H9 (cell line): ENCODE measurements at regions not wholly inside any gene's neighbourhood (a gene's known extent, or its start where the extent isn't known, plus 50 kb on each side); places are given as distances from the start of the nearest gene placed in this dataset.

ENCODE experiments used
- DNase-seq: peaks from one replicate; pipeline ENCODE4 v3.0.0-alpha.2; 2017
- H2AFZ ChIP-seq: one replicate; pipeline ENCODE4 v1.6.1; 2013; ENCODE audit warnings: mild to moderate bottlenecking, low read length, control low read depth, moderate library complexity
- H2AK5ac ChIP-seq: 2 replicates; pipeline ENCODE4 v1.6.1; 2013; ENCODE audit warnings: low read length, control low read depth, mixed read lengths; ENCODE audit not compliant: insufficient read length
- H2BK120ac ChIP-seq: one replicate; pipeline ENCODE4 v1.6.1; 2013; ENCODE audit warnings: low read depth, mild to moderate bottlenecking, low read length, control low read depth, inconsistent platforms; ENCODE audit not compliant: poor library complexity, severe bottlenecking
- H2BK12ac ChIP-seq: 2 replicates; pipeline ENCODE4 v1.6.1; 2013; ENCODE audit warnings: low read length, control low read depth, mixed read lengths, low read depth; ENCODE audit not compliant: insufficient read length
- H2BK15ac ChIP-seq: 2 replicates; pipeline ENCODE4 v1.6.1; 2013; ENCODE audit warnings: low read depth, low read length, control low read depth
- H2BK20ac ChIP-seq: one replicate; pipeline ENCODE4 v1.6.1; 2013; ENCODE audit warnings: low read depth, mild to moderate bottlenecking, low read length, control low read depth, inconsistent platforms; ENCODE audit not compliant: poor library complexity, severe bottlenecking
- H2BK5ac ChIP-seq: 2 replicates; pipeline ENCODE4 v1.6.1; 2013; ENCODE audit warnings: low read length, control low read depth, mixed read lengths; ENCODE audit not compliant: insufficient read length
- H3K14ac ChIP-seq: 2 replicates; pipeline ENCODE4 v1.6.1; 2013; ENCODE audit warnings: low read length, control low read depth; ENCODE audit not compliant: insufficient read depth
- H3K18ac ChIP-seq: 2 replicates; pipeline ENCODE4 v1.6.1; 2013; ENCODE audit warnings: low read depth, mild to moderate bottlenecking, mixed read lengths, low read length, control low read depth; ENCODE audit not compliant: insufficient read length
- H3K23ac ChIP-seq: 2 replicates; pipeline ENCODE4 v1.6.1; 2013; ENCODE audit warnings: low read length, control low read depth, mixed read lengths, low read depth; ENCODE audit not compliant: insufficient read length
- H3K23me2 ChIP-seq: 2 replicates; pipeline ENCODE4 v1.6.1; 2013; ENCODE audit warnings: low read depth, mild to moderate bottlenecking, mixed read lengths, low read length, control low read depth; ENCODE audit not compliant: insufficient read length, poor library complexity, severe bottlenecking
- H3K27ac ChIP-seq: 2 replicates; pipeline ENCODE4 v1.5.1; 2013; ENCODE audit warnings: low read length, control low read depth, mixed read lengths, low read depth; ENCODE audit not compliant: insufficient read length
- H3K27me3 ChIP-seq: 2 replicates; pipeline ENCODE4 v1.6.1; 2013; ENCODE audit warnings: low read length, control low read depth, inconsistent platforms; ENCODE audit not compliant: insufficient read depth
- H3K4ac ChIP-seq: 2 replicates; pipeline ENCODE4 v1.6.1; 2013; ENCODE audit warnings: low read depth, mild to moderate bottlenecking, control low read depth, inconsistent platforms, low read length, moderate library complexity
- H3K4me1 ChIP-seq: 2 replicates; pipeline ENCODE4 v1.6.1; 2013; ENCODE audit warnings: low read length, control low read depth, inconsistent platforms; ENCODE audit not compliant: insufficient read depth
- H3K4me2 ChIP-seq: 2 replicates; pipeline ENCODE4 v1.6.1; 2013; ENCODE audit warnings: low read length, control low read depth, mixed read lengths; ENCODE audit not compliant: insufficient read length, insufficient read depth
- H3K56ac ChIP-seq: 2 replicates; pipeline ENCODE4 v1.6.1; 2013; ENCODE audit warnings: low read depth, mild to moderate bottlenecking, mixed read lengths, low read length, control low read depth; ENCODE audit not compliant: insufficient read length
- H3K79me1 ChIP-seq: 2 replicates; pipeline ENCODE4 v1.6.1; 2013; ENCODE audit warnings: low read depth, mild to moderate bottlenecking, moderate library complexity, low read length, control low read depth, inconsistent platforms; ENCODE audit not compliant: insufficient read depth, poor library complexity, severe bottlenecking
- H3K79me2 ChIP-seq: 2 replicates; pipeline ENCODE4 v1.6.1; 2013; ENCODE audit warnings: low read length, control low read depth, inconsistent platforms; ENCODE audit not compliant: insufficient read depth
- H3K9ac ChIP-seq: 2 replicates; pipeline ENCODE4 v1.6.1; 2013; ENCODE audit warnings: low read length, control low read depth, mixed read lengths; ENCODE audit not compliant: insufficient read length; ENCODE audit errors: extremely low read depth
- H3K9me3 ChIP-seq: one replicate; pipeline ENCODE4 v1.6.1; 2013; ENCODE audit warnings: low read depth, low read length, inconsistent platforms; ENCODE audit not compliant: control insufficient read depth
- H3T11ph ChIP-seq: one replicate; pipeline ENCODE4 v1.6.1; 2013; ENCODE audit warnings: mild to moderate bottlenecking, low read length, control low read depth, inconsistent platforms
- H4K20me1 ChIP-seq: one replicate; pipeline ENCODE4 v1.6.1; 2013; ENCODE audit not compliant: control insufficient read depth, insufficient read length, insufficient read depth
- H4K5ac ChIP-seq: 2 replicates; pipeline ENCODE4 v1.6.1; 2013; ENCODE audit warnings: low read depth, mild to moderate bottlenecking, mixed read lengths, low read length, control low read depth; ENCODE audit not compliant: insufficient read length
- H4K8ac ChIP-seq: replicated peaks from 2 replicates; pipeline ENCODE4 v1.6.1; 2013; ENCODE audit warnings: low read length, control low read depth, mixed read lengths, low read depth; ENCODE audit not compliant: insufficient read length
- H4K91ac ChIP-seq: 2 replicates; pipeline ENCODE4 v1.6.1; 2013; ENCODE audit warnings: low read depth, mild to moderate bottlenecking, moderate library complexity, mixed read lengths, low read length, control low read depth; ENCODE audit not compliant: insufficient read length
- H3K27ac Mint-ChIP-seq, 3 experiments: 2 replicates in 2 of 3; 3 replicates in 1 of 3; pipeline ENCODE4 v1.8.0; 2020 to 2021; ENCODE audit warnings: mixed read lengths in 3 of 3, mild to moderate bottlenecking in 1 of 3, moderate library complexity in 1 of 3
- H3K27me3 Mint-ChIP-seq: 2 replicates; pipeline ENCODE4 v1.8.0; 2021; ENCODE audit warnings: low read depth, mild to moderate bottlenecking, moderate library complexity, mixed read lengths
- H3K36me3 Mint-ChIP-seq, 3 experiments: 2 replicates in 2 of 3; 3 replicates in 1 of 3; pipeline ENCODE4 v1.8.0; 2020 to 2021; ENCODE audit warnings: low read depth in 3 of 3, mixed read lengths in 3 of 3; ENCODE audit not compliant: insufficient read depth in 1 of 3
- H3K4me1 Mint-ChIP-seq, 2 experiments: 2 replicates each; pipeline ENCODE4 v1.8.0; 2020; ENCODE audit warnings: mixed read lengths in 2 of 2
- H3K4me3 Mint-ChIP-seq, 2 experiments: 2 replicates in 1 of 2; 3 replicates in 1 of 2; pipeline ENCODE4 v1.8.0; 2020 to 2021; ENCODE audit warnings: mild to moderate bottlenecking in 2 of 2, mixed read lengths in 2 of 2, moderate library complexity in 1 of 2
- H3K9me3 Mint-ChIP-seq, 2 experiments: 2 replicates in 1 of 2; 3 replicates in 1 of 2; pipeline ENCODE4 v1.8.0; 2020; ENCODE audit warnings: mild to moderate bottlenecking in 2 of 2, mixed read lengths in 2 of 2, moderate library complexity in 1 of 2
- CTCF ChIP-seq: fragments of 200-600 bp; sonication (generic); conservative IDR thresholded peaks from 3 replicates; pipeline ENCODE4 v1.8.0; 2021; ENCODE audit warnings: antibody characterized with exemption, mild to moderate bottlenecking
- WGBS: extraction: QIAGEN DNeasy Blood & Tissue Kit; methylation state at CpG from one replicate; pipeline ENCODE4 v1.1.7; 2013; ENCODE audit warnings: missing lambda C conversion rate, low lambda C conversion rate, mixed read lengths; ENCODE audit not compliant: insufficient read length; ENCODE audit errors: extremely low coverage; 5-methylcytosine and 5-hydroxymethylcytosine counted together

- Histone ChIP-seq H3K79me1 (no peaks in the 10 kb centered on the region), H3K56ac (no peak overlapping the region), H3K4me1 (no peaks in the 10 kb centered on the region), H3K14ac (no peak overlapping the region), H3K9ac (no peak overlapping the region), H2BK5ac (no peak overlapping the region), H4K8ac (no peak overlapping the region), H3T11ph (no peak overlapping the region), H2BK120ac (no peak overlapping the region), H2AK5ac (no peak overlapping the region), H4K20me1 (no peaks in the 10 kb centered on the region), H4K5ac (no peak overlapping the region), H3K23ac (no peak overlapping the region), H3K4me2 (no peak overlapping the region), H3K4ac (no peak overlapping the region), H2BK20ac (no peak overlapping the region), H3K18ac (no peak overlapping the region), H3K79me2 (no peaks in the 10 kb centered on the region), H4K91ac (no peak overlapping the region), H2AFZ (no peak overlapping the region), H2BK15ac (no peak overlapping the region), H3K27ac (no peak overlapping the region), H2BK12ac (no peak overlapping the region), H3K23me2 (no peaks in the 10 kb centered on the region), H3K27me3 (no peaks in the 10 kb centered on the region), H3K9me3 (no peaks in the 10 kb centered on the region)
- peaks cover 1 to 8% (median 6%) of the 10 kb centered on the region in 3 experiments; a peak in 6 of 7 replicates for H3K36me3 Mint-ChIP-seq
- no peak overlapping the region for H3K4me3 Mint-ChIP-seq
- no peaks in the 10 kb centered on the region for H3K27me3 Mint-ChIP-seq
- H3K9me3 Mint-ChIP-seq, result peaks cover 6 to 8% of the 10 kb centered on the region in 2 experiments
- no peak overlapping the region for H3K27ac Mint-ChIP-seq
- no CpG with 5 or more reads among the region's 2 CpGs for WGBS
- DNase-seq, result no peak
- no peaks in the 10 kb centered on the region for H3K4me1 Mint-ChIP-seq
- TF ChIP-seq CTCF, result no peak
Observed at GRCh38 chr5:114838937-114839336, 330.8 kb downstream of the TRIM36 start.
